Activated naive CD8-positive, alpha-beta T cell treated with anti-CD3 and anti-CD28 coated beads for 36 hours (primary cell): ENCODE measurements at regions not wholly inside any gene's neighbourhood (a gene's known extent, or its start where the extent isn't known, plus 50 kb on each side); places are given as distances from the start of the nearest gene placed in this dataset.

Source experiments
- DNase-seq: peaks from one replicate; pipeline ENCODE4 v3.0.0; 2021
- H3K27ac Mint-ChIP-seq: one replicate; pipeline ENCODE4 v1.8.0; 2022; ENCODE audit warnings: mild to moderate bottlenecking, moderate library complexity, mixed read lengths
- H3K27me3 Mint-ChIP-seq: one replicate; pipeline ENCODE4 v1.8.0; 2022; ENCODE audit warnings: mild to moderate bottlenecking, mixed read lengths
- H3K36me3 Mint-ChIP-seq: one replicate; pipeline ENCODE4 v1.8.0; 2021; ENCODE audit warnings: mild to moderate bottlenecking, mixed read lengths
- H3K4me1 Mint-ChIP-seq: one replicate; pipeline ENCODE4 v1.8.0; 2021; ENCODE audit warnings: mixed read lengths
- H3K4me3 Mint-ChIP-seq: one replicate; pipeline ENCODE4 v1.8.0; 2022; ENCODE audit warnings: mild to moderate bottlenecking, moderate library complexity, mixed read lengths
- H3K9me3 Mint-ChIP-seq: one replicate; pipeline ENCODE4 v1.8.0; 2022; ENCODE audit warnings: mixed read lengths

GRCh38 chr2:239535413-239536144 lies 134.8 kb upstream of the HDAC4 start:
- no peak for DNase-seq
- peaks cover 6% of the 10 kb centered on the region for H3K9me3 Mint-ChIP-seq

GRCh38 chr2:239534581-239535412 lies 134.0 kb upstream of the HDAC4 start:
- DNase-seq = no peak
- H3K27me3 Mint-ChIP-seq = peaks cover 10% of the 10 kb centered on the region
- H3K4me1 Mint-ChIP-seq = no peaks in the 10 kb centered on the region
- peaks cover 6% of the 10 kb centered on the region for H3K9me3 Mint-ChIP-seq
- no peaks in the 10 kb centered on the region for H3K36me3 Mint-ChIP-seq
- H3K27ac Mint-ChIP-seq = no peak overlapping the region
- no peak overlapping the region for H3K4me3 Mint-ChIP-seq

More at GRCh38 chr2:239535413-239536144, 134.8 kb upstream of the HDAC4 start:
- Mint-ChIP-seq H3K27ac (no peak overlapping the region), H3K4me1 (no peaks in the 10 kb centered on the region), H3K36me3 (no peaks in the 10 kb centered on the region), H3K27me3 (peaks cover 10% of the 10 kb centered on the region), H3K4me3 (no peak overlapping the region)

- Mint-ChIP-seq H3K4me1 (no peaks in the 10 kb centered on the region), H3K27ac (no peak overlapping the region), H3K27me3 (peaks cover 10% of the 10 kb centered on the region), H3K36me3 (no peaks in the 10 kb centered on the region), H3K4me3 (no peak overlapping the region), H3K9me3 (peaks cover 6% of the 10 kb centered on the region)
- no peak for DNase-seq
These were observed 132.9 kb upstream of the HDAC4 start for GRCh38 chr2:239533569-239534316.

GRCh38 chr2:239532859-239533258 lies 132.0 kb upstream of the HDAC4 start:
- no peak overlapping the region for H3K27ac Mint-ChIP-seq
- H3K27me3 Mint-ChIP-seq = peaks cover 10% of the 10 kb centered on the region
- H3K36me3 Mint-ChIP-seq = no peaks in the 10 kb centered on the region
- no peaks in the 10 kb centered on the region for H3K4me1 Mint-ChIP-seq
- no peak for DNase-seq
- H3K9me3 Mint-ChIP-seq = peaks cover 6% of the 10 kb centered on the region
- no peak overlapping the region for H3K4me3 Mint-ChIP-seq

- H3K36me3 Mint-ChIP-seq = no peaks in the 10 kb centered on the region
- peaks cover 10% of the 10 kb centered on the region for H3K27me3 Mint-ChIP-seq
- no peaks in the 10 kb centered on the region for H3K4me1 Mint-ChIP-seq
- no peak for DNase-seq
- H3K27ac Mint-ChIP-seq = no peak overlapping the region
- H3K4me3 Mint-ChIP-seq = no peak overlapping the region
- peaks cover 6% of the 10 kb centered on the region for H3K9me3 Mint-ChIP-seq
These were observed 131.4 kb upstream of the HDAC4 start for GRCh38 chr2:239532250-239532649.

- Mint-ChIP-seq H3K4me3 (no peak overlapping the region), H3K4me1 (no peaks in the 10 kb centered on the region), H3K27ac (no peak overlapping the region), H3K36me3 (no peaks in the 10 kb centered on the region), H3K27me3 (peaks cover 8% of the 10 kb centered on the region), H3K9me3 (peaks cover 6% of the 10 kb centered on the region)
- DNase-seq = no peak
These were observed 130.8 kb upstream of the HDAC4 start for GRCh38 chr2:239531456-239532241.

- Mint-ChIP-seq H3K27me3 (peaks cover 5% of the 10 kb centered on the region), H3K4me3 (no peak overlapping the region), H3K4me1 (no peaks in the 10 kb centered on the region), H3K27ac (no peak overlapping the region), H3K36me3 (no peaks in the 10 kb centered on the region), H3K9me3 (peaks cover 6% of the 10 kb centered on the region)
- DNase-seq = no peak
These were observed 130.0 kb upstream of the HDAC4 start for GRCh38 chr2:239530749-239531316.

- Mint-ChIP-seq H3K27me3 (peaks cover 3% of the 10 kb centered on the region), H3K27ac (no peak overlapping the region), H3K4me3 (no peak overlapping the region), H3K36me3 (no peaks in the 10 kb centered on the region), H3K9me3 (no peaks in the 10 kb centered on the region), H3K4me1 (no peaks in the 10 kb centered on the region)
- DNase-seq = no peak
These were observed 128.6 kb upstream of the HDAC4 start for GRCh38 chr2:239529313-239530015.

GRCh38 chr2:239528883-239529282 lies 128.1 kb upstream of the HDAC4 start:
- H3K4me3 Mint-ChIP-seq = no peak overlapping the region
- no peak overlapping the region for H3K27ac Mint-ChIP-seq
- peaks cover 3% of the 10 kb centered on the region for H3K4me1 Mint-ChIP-seq
- H3K9me3 Mint-ChIP-seq = no peaks in the 10 kb centered on the region
- no peak for DNase-seq
- H3K27me3 Mint-ChIP-seq = peaks cover 3% of the 10 kb centered on the region
- no peaks in the 10 kb centered on the region for H3K36me3 Mint-ChIP-seq

- Mint-ChIP-seq H3K27me3 (no peaks in the 10 kb centered on the region), H3K4me3 (no peak overlapping the region), H3K27ac (no peak overlapping the region), H3K36me3 (no peaks in the 10 kb centered on the region), H3K4me1 (peaks cover 3% of the 10 kb centered on the region), H3K9me3 (no peaks in the 10 kb centered on the region)
- no peak for DNase-seq
These were observed 127.3 kb upstream of the HDAC4 start for GRCh38 chr2:239528146-239528545.

GRCh38 chr2:239526666-239527415 lies 126.0 kb upstream of the HDAC4 start:
- Mint-ChIP-seq H3K27ac (no peak overlapping the region), H3K4me3 (no peak overlapping the region), H3K27me3 (no peaks in the 10 kb centered on the region), H3K36me3 (no peaks in the 10 kb centered on the region), H3K9me3 (no peaks in the 10 kb centered on the region), H3K4me1 (peaks cover 3% of the 10 kb centered on the region)
- DNase-seq = no peak

GRCh38 chr2:239526038-239526437 lies 125.2 kb upstream of the HDAC4 start:
- DNase-seq = no peak
- Mint-ChIP-seq H3K4me1 (peaks cover 3% of the 10 kb centered on the region), H3K4me3 (no peak overlapping the region), H3K27ac (no peak overlapping the region), H3K27me3 (no peaks in the 10 kb centered on the region), H3K9me3 (no peaks in the 10 kb centered on the region), H3K36me3 (no peaks in the 10 kb centered on the region)

GRCh38 chr2:239523954-239524330 lies 123.1 kb upstream of the HDAC4 start:
- no peak overlapping the region for H3K27ac Mint-ChIP-seq
- H3K4me3 Mint-ChIP-seq = no peak overlapping the region
- no peaks in the 10 kb centered on the region for H3K27me3 Mint-ChIP-seq
- no peaks in the 10 kb centered on the region for H3K36me3 Mint-ChIP-seq
- peaks cover 3% of the 10 kb centered on the region for H3K4me1 Mint-ChIP-seq
- DNase-seq = no peak
- H3K9me3 Mint-ChIP-seq = no peaks in the 10 kb centered on the region
